HG03280 (cell line): ENCODE measurements at regions not wholly inside any gene's neighbourhood (a gene's known extent, or its start where the extent isn't known, plus 50 kb on each side); places are given as distances from the start of the nearest gene placed in this dataset.
"Not testable (repeated sequence)": the region's sequence is repeated elsewhere in the genome, so short reads cannot be mapped to it uniquely, and the experiment has no call there.

Experiments used
- ATAC-seq: cut with Tn5 transposase; IDR thresholded peaks from one replicate; pipeline ENCODE4 v1.9.1; 2021; ENCODE audit warnings: mild to moderate bottlenecking, moderate library complexity; ENCODE audit not compliant: unreplicated experiment

GRCh38 chr5:39720136-39720535 is 295.4 kb upstream of the DAB2 start:
- no peak for ATAC-seq

- ATAC-seq = no peak
These were observed 292.6 kb upstream of the DAB2 start for GRCh38 chr5:39717176-39717897.

GRCh38 chr5:39716532-39717028 is 291.8 kb upstream of the DAB2 start:
- ATAC-seq = no peak

GRCh38 chr5:39714036-39714698 is 289.4 kb upstream of the DAB2 start:
- no peak for ATAC-seq

- ATAC-seq = no peak
These were observed 288.6 kb upstream of the DAB2 start for GRCh38 chr5:39713250-39713916.

- no peak for ATAC-seq
These were observed 287.8 kb upstream of the DAB2 start for GRCh38 chr5:39712316-39713249.

GRCh38 chr5:39711821-39712220 is 287.0 kb upstream of the DAB2 start:
- ATAC-seq = no peak

- ATAC-seq = no peak
These were observed 284.3 kb upstream of the DAB2 start for GRCh38 chr5:39709032-39709431.

- no peak for ATAC-seq
These were observed 278.1 kb upstream of the DAB2 start for GRCh38 chr5:39702928-39703327.

- no peak for ATAC-seq
These were observed 275.7 kb upstream of the DAB2 start for GRCh38 chr5:39700523-39700922.

GRCh38 chr5:39698838-39699560 is 274.2 kb upstream of the DAB2 start:
- ATAC-seq = no peak

GRCh38 chr5:39697881-39698280 is 273.1 kb upstream of the DAB2 start:
- no peak for ATAC-seq

GRCh38 chr5:39696672-39697398 is 272.1 kb upstream of the DAB2 start:
- no peak for ATAC-seq

GRCh38 chr5:39691993-39692392 is 267.2 kb upstream of the DAB2 start:
- no peak for ATAC-seq

- no peak for ATAC-seq
These were observed 266.4 kb upstream of the DAB2 start for GRCh38 chr5:39691136-39691535.

GRCh38 chr5:39689919-39690318 is 265.1 kb upstream of the DAB2 start:
- no peak for ATAC-seq

GRCh38 chr5:39687924-39688323 is 263.1 kb upstream of the DAB2 start:
- ATAC-seq = not testable (repeated sequence)

- no peak for ATAC-seq
These were observed 255.4 kb upstream of the DAB2 start for GRCh38 chr5:39680213-39680612.

GRCh38 chr5:39678534-39678933 is 253.8 kb upstream of the DAB2 start:
- no peak for ATAC-seq
